Activated CD8-positive, alpha-beta T cell treated with anti-CD3 and anti-CD28 coated beads for 36 hours (primary cell): ENCODE measurements at regions not wholly inside any gene's neighbourhood (a gene's known extent, or its start where the extent isn't known, plus 50 kb on each side); places are given as distances from the start of the nearest gene placed in this dataset.

ENCODE experiments used
- ATAC-seq: fragments of 200-7000 bp; cut with Tn5 transposase; one replicate; pipeline ENCODE4 v1.10.0; 2021; ENCODE audit warnings: mild to moderate bottlenecking, moderate library complexity
- CTCF ChIA-PET: fragments of 350-600 bp; sonication (Branson Sonifier 250); formaldehyde crosslinking; loops from one replicate; lab custom pipeline; 2021; ENCODE audit warnings: antibody characterized with exemption; lab: Charles Lee
- POLR2A ChIA-PET: fragments of 350-600 bp; sonication (Branson Sonifier 250); formaldehyde crosslinking; loops from one replicate; lab custom pipeline; 2021; ENCODE audit warnings: antibody characterized with exemption; lab: Charles Lee
- DNase-seq: peaks from one replicate; pipeline ENCODE4 v3.0.0-alpha.2; 2020
- H3K27ac Mint-ChIP-seq: one replicate; pipeline ENCODE4 v1.8.0; 2021; ENCODE audit warnings: mild to moderate bottlenecking, mixed read lengths
- H3K27me3 Mint-ChIP-seq: one replicate; pipeline ENCODE4 v1.8.0; 2021; ENCODE audit warnings: mixed read lengths
- H3K36me3 Mint-ChIP-seq: one replicate; pipeline ENCODE4 v1.8.0; 2021; ENCODE audit warnings: low read depth, mixed read lengths
- H3K4me1 Mint-ChIP-seq: one replicate; pipeline ENCODE4 v1.8.0; 2021; ENCODE audit warnings: low read depth, mixed read lengths
- H3K4me3 Mint-ChIP-seq: one replicate; pipeline ENCODE4 v1.8.0; 2021; ENCODE audit warnings: mild to moderate bottlenecking, moderate library complexity, mixed read lengths
- H3K9me3 Mint-ChIP-seq: one replicate; pipeline ENCODE4 v1.8.0; 2021; ENCODE audit warnings: mixed read lengths
- CTCF ChIP-seq: fragments of 200-600 bp; IDR thresholded peaks from one replicate; pipeline ENCODE4 v1.8.0; 2022; ENCODE audit warnings: antibody characterized with exemption, mild to moderate bottlenecking
- intact Hi-C: fragments of 100-400 bp; cut with micrococcal nuclease; formaldehyde crosslinking; loops from one replicate; pipeline ENCODE4 v1.10.0; 2022

DNA sequence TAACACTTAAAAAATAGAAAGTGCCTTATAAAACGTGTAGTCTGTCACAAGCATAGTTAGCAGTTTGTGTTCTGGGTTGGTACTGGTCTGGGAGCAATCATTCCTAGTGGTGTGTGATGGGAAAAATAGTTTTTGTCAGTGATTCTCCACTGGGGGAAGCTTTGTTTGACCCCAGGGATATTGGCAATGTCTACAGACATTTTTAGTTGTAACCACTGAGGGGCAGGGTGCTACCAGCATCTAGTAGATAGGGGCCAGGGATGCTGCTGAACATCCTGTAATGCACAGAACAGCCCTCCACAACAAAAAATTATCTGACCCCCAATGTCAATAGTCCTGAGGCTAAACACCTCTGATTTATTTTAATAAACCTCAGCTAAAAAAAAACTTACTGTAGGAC is 51.6 kb upstream of the CREB5 start:
- no peak for ATAC-seq
- H3K4me1 Mint-ChIP-seq = no peaks in the 10 kb centered on the region
- H3K4me3 Mint-ChIP-seq = no peak overlapping the region
- POLR2A ChIA-PET = no interaction called here
- no peak overlapping the region for H3K27ac Mint-ChIP-seq
- DNase-seq = no peak
- TF ChIP-seq CTCF = no peak
- CTCF ChIA-PET = interaction anchor here (0.6 kb wide), 1 partner anchor 63 kb away, joined by 3 read pairs; no protein-coding TSS in a partner anchor
- no peaks in the 10 kb centered on the region for H3K36me3 Mint-ChIP-seq
- intact Hi-C loops = no loop called here
- H3K27me3 Mint-ChIP-seq = peaks cover 5% of the 10 kb centered on the region
- H3K9me3 Mint-ChIP-seq = peaks cover 14% of the 10 kb centered on the region

- DNase-seq (no peak), ATAC-seq (no peak)
- peaks cover 5% of the 10 kb centered on the region for H3K27me3 Mint-ChIP-seq
- no peak overlapping the region for H3K27ac Mint-ChIP-seq
- H3K9me3 Mint-ChIP-seq = peaks cover 14% of the 10 kb centered on the region
- intact Hi-C loops = no loop called here
- H3K4me3 Mint-ChIP-seq = no peak overlapping the region
- H3K4me1 Mint-ChIP-seq = no peaks in the 10 kb centered on the region
- ChIA-PET CTCF (interaction anchor here (0.6 to 1.9 kb wide), 2 partner anchors 11 to 64 kb away, joined by 3 to 6 read pairs; no protein-coding TSS in a partner anchor), POLR2A (interaction anchor here (0.6 kb wide), 1 partner anchor 434 kb away, joined by 3 read pairs; no protein-coding TSS in a partner anchor)
- H3K36me3 Mint-ChIP-seq = no peaks in the 10 kb centered on the region
- no peak for TF ChIP-seq CTCF
Measured at GRCh38 chr7:28361551-28361950, 50.8 kb upstream of the CREB5 start.

GRCh38 chr7:28362182-28362581 is 50.1 kb upstream of the CREB5 start:
- no peak for ATAC-seq
- intact Hi-C loops = no loop called here
- no peak for DNase-seq
- H3K9me3 Mint-ChIP-seq = peaks cover 14% of the 10 kb centered on the region
- H3K4me1 Mint-ChIP-seq = no peaks in the 10 kb centered on the region
- H3K4me3 Mint-ChIP-seq = no peak overlapping the region
- H3K27ac Mint-ChIP-seq = no peak overlapping the region
- H3K27me3 Mint-ChIP-seq = peaks cover 5% of the 10 kb centered on the region
- POLR2A ChIA-PET = interaction anchor here (0.5 to 0.6 kb wide), 2 partner anchors 191 to 433 kb away, joined by 3 read pairs; no protein-coding TSS in a partner anchor
- no peaks in the 10 kb centered on the region for H3K36me3 Mint-ChIP-seq
- no peak for TF ChIP-seq CTCF
- CTCF ChIA-PET = interaction anchor here (1.0 to 3.0 kb wide), 5 partner anchors 10 to 65 kb away, joined by 3 to 20 read pairs (median 4); no protein-coding TSS in a partner anchor
